A673 (cell line): ENCODE measurements at regions not wholly inside any gene's neighbourhood (a gene's known extent, or its start where the extent isn't known, plus 50 kb on each side); places are given as distances from the start of the nearest gene placed in this dataset.

Source experiments
- EZH2 ChIP-seq: fragments of 200-600 bp; sonication (generic); IDR thresholded peaks from 2 replicates; pipeline ENCODE4 v1.6.1; 2017; ENCODE audit warnings: borderline replicate concordance, low read depth, mild to moderate bottlenecking, mixed read lengths, antibody characterized with exemption, low read length; ENCODE audit not compliant: poor library complexity, severe bottlenecking
- TF ChIP-seq, protein P1 (sequence below): fragments of 300-800, 200-600 bp; sonication (generic); conservative IDR thresholded peaks from 2 replicates; pipeline ENCODE4 v1.5.1; 2017; ENCODE audit warnings: low read depth, mild to moderate bottlenecking, antibody characterized with exemption, low read length, moderate library complexity, mixed read lengths

DNA sequence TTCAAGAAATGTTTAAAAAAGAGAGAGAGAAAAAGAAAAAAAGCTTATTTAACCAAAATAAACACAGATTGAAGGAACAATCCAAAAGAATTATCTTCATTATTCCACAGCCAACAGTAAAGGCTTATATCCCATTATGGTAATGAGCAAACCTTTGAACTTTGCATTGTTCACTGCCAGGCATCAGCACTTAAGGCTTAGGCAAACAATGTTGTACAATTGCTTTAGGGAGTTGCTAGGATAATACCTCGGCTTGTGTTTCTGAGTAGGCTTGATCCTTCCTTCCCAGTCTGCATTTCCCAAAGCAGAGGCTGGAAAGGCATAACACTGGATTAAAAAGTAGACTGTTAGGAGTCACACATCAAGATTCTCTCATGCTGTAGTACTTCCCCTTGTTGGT lies 352.7 kb upstream of the IGFBP7 start:
- no peak for TF ChIP-seq EZH2
- TF ChIP-seq, protein P1, sequence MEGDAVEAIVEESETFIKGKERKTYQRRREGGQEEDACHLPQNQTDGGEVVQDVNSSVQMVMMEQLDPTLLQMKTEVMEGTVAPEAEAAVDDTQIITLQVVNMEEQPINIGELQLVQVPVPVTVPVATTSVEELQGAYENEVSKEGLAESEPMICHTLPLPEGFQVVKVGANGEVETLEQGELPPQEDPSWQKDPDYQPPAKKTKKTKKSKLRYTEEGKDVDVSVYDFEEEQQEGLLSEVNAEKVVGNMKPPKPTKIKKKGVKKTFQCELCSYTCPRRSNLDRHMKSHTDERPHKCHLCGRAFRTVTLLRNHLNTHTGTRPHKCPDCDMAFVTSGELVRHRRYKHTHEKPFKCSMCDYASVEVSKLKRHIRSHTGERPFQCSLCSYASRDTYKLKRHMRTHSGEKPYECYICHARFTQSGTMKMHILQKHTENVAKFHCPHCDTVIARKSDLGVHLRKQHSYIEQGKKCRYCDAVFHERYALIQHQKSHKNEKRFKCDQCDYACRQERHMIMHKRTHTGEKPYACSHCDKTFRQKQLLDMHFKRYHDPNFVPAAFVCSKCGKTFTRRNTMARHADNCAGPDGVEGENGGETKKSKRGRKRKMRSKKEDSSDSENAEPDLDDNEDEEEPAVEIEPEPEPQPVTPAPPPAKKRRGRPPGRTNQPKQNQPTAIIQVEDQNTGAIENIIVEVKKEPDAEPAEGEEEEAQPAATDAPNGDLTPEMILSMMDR = no peak
